GM13976 (cell line): ENCODE measurements at regions not wholly inside any gene's neighbourhood (a gene's known extent, or its start where the extent isn't known, plus 50 kb on each side); places are given as distances from the start of the nearest gene placed in this dataset.

Experiments used
- DNase-seq: peaks from one replicate; pipeline ENCODE4 v3.0.0; 2012; ENCODE audit warnings: low spot score
- CTCF ChIP-seq: IDR thresholded peaks from 2 replicates; pipeline ENCODE4 v1.5.1; 2012; ENCODE audit warnings: borderline replicate concordance, mild to moderate bottlenecking; ENCODE audit not compliant: insufficient read depth; ENCODE audit errors: extremely low read depth, missing control alignments, control extremely low read depth
- in situ Hi-C: fragments of 300-500 bp; cut with MboI; formaldehyde crosslinking; loops from one replicate; pipeline ENCODE4 v1.12.0; 2022; ENCODE audit warnings: low sequenced_read_pairs, mixed read lengths, inconsistent platforms; ENCODE audit not compliant: unreplicated experiment

GRCh38 chr16:27618165-27618564 is 68.2 kb downstream of the KATNIP start:
- DNase-seq, result no peak
- in situ Hi-C loops, result no loop called here
- TF ChIP-seq CTCF, result no peak

GRCh38 chr16:27618606-27619327 is 68.8 kb downstream of the KATNIP start:
- in situ Hi-C loops, result no loop called here
- DNase-seq, result no peak

GRCh38 chr16:27620541-27620940 is 70.6 kb downstream of the KATNIP start:
- DNase-seq, result no peak
- no peak for TF ChIP-seq CTCF
- in situ Hi-C loops, result no loop called here

More at GRCh38 chr16:27618606-27619327, 68.8 kb downstream of the KATNIP start:
- TF ChIP-seq CTCF, result no peak

- in situ Hi-C loops, result no loop called here
- no peak for DNase-seq
- no peak for TF ChIP-seq CTCF
Measured at GRCh38 chr16:27624154-27625049, 74.5 kb downstream of the KATNIP start.

GRCh38 chr16:27625050-27625697 is 75.2 kb downstream of the KATNIP start:
- no peak for TF ChIP-seq CTCF
- DNase-seq, result no peak
- in situ Hi-C loops, result no loop called here

- no peak for DNase-seq
- TF ChIP-seq CTCF, result no peak
- in situ Hi-C loops, result no loop called here
Measured at GRCh38 chr16:27627136-27627535, 77.2 kb downstream of the KATNIP start.
